ENCODE measurements at regions not wholly inside any gene's neighbourhood (a gene's known extent, or its start where the extent isn't known, plus 50 kb on each side); places are given as distances from the start of the nearest gene placed in this dataset.
"Not testable (repeated sequence)": the region's sequence is repeated elsewhere in the genome, so short reads cannot be mapped to it uniquely, and the experiment has no call there.

DNA sequence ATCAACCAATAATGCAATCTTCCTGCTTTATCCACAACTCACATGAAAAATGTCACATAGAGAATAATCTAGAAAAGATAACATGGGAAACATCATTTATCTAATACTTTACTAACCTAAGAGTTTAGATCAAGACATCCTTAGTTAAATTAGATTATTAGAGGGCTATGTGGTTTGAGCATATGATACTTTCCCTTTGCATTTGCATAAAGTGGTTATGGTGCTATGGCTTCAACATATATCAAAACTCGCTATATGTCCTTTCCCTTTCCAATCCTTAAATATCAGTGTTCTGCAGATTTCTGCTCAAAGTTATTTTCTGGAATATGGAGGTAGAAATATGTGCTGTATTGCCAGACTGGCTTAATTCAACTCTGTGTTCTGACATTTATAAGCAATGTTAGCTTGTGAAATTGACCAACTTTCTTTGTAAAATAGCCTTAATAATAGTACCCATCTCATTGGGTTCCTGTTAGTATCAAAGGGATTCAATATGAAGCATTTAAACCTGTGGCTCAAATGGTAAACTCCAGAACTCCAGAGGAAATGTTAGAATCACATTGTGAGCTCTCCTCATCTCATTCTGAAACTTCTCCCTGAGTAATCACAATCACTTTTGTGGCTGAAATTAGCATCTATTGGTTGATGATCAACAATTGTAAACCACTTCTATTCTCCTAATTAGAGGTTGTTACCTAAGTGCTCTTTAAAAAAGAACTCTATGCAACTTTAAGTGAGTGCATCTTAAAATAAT is 1089.9 kb upstream of the SLC39A10 start:
- no peak for DNase-seq
- Histone ChIP-seq H3K27me3 (ENCODE audit: control insufficient read depth, insufficient read depth, low read length) (no peaks in the 10 kb centered on the region), H3K4me3 (ENCODE audit: insufficient read depth, low read depth, low read length) (no peak overlapping the region), H3K36me3 (replicated peaks; ENCODE audit: control insufficient read depth, insufficient read depth, low read length) (no peaks in the 10 kb centered on the region)

DNA sequence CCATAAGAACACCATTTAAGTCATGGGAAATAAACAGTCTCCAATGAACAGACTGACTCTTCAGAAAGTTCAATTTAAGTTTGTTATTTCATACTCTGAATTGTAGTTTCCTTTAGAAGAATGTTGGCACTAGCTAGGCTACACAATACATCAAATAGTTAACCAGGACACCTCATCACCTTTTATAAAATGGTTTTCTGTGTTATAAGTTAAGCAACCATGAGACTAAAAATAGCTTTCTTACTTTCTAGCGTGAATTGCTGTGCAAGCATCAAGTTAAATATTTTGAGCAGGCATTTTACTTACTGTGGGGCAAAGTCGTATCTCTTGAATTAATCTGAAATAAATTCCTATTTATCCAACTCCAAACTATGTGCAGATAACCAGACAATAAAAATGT is 1092.6 kb upstream of the SLC39A10 start:
- no peaks in the 10 kb centered on the region for H3K36me3 ChIP-seq (replicated peaks; ENCODE audit: control insufficient read depth, insufficient read depth, low read length)
- no peak overlapping the region for H3K4me3 ChIP-seq (ENCODE audit: insufficient read depth, low read depth, low read length)
- no peak for DNase-seq
- H3K27me3 ChIP-seq (ENCODE audit: control insufficient read depth, insufficient read depth, low read length) = no peaks in the 10 kb centered on the region

GRCh38 chr2:194562329-194562728 is 1094.7 kb upstream of the SLC39A10 start:
- Histone ChIP-seq H3K27me3 (ENCODE audit: control insufficient read depth, insufficient read depth, low read length) (no peaks in the 10 kb centered on the region), H3K4me3 (ENCODE audit: insufficient read depth, low read depth, low read length) (no peak overlapping the region), H3K36me3 (replicated peaks; ENCODE audit: control insufficient read depth, insufficient read depth, low read length) (no peaks in the 10 kb centered on the region)
- no peak for DNase-seq

- no peak overlapping the region for H3K4me3 ChIP-seq (ENCODE audit: insufficient read depth, low read depth, low read length)
- H3K36me3 ChIP-seq (replicated peaks; ENCODE audit: control insufficient read depth, insufficient read depth, low read length) = no peaks in the 10 kb centered on the region
- no peaks in the 10 kb centered on the region for H3K27me3 ChIP-seq (ENCODE audit: control insufficient read depth, insufficient read depth, low read length)
- DNase-seq = no peak
Observed at GRCh38 chr2:194559964-194560363, 1097.1 kb upstream of the SLC39A10 start.

GRCh38 chr2:194559523-194559922 is 1097.5 kb upstream of the SLC39A10 start:
- H3K36me3 ChIP-seq (replicated peaks; ENCODE audit: control insufficient read depth, insufficient read depth, low read length) = no peaks in the 10 kb centered on the region
- H3K27me3 ChIP-seq (ENCODE audit: control insufficient read depth, insufficient read depth, low read length) = no peaks in the 10 kb centered on the region
- no peak for DNase-seq
- H3K4me3 ChIP-seq (ENCODE audit: insufficient read depth, low read depth, low read length) = no peak overlapping the region

GRCh38 chr2:194557993-194558392 is 1099.0 kb upstream of the SLC39A10 start:
- no peak for DNase-seq
- no peaks in the 10 kb centered on the region for H3K36me3 ChIP-seq (replicated peaks; ENCODE audit: control insufficient read depth, insufficient read depth, low read length)
- no peaks in the 10 kb centered on the region for H3K27me3 ChIP-seq (ENCODE audit: control insufficient read depth, insufficient read depth, low read length)

DNA sequence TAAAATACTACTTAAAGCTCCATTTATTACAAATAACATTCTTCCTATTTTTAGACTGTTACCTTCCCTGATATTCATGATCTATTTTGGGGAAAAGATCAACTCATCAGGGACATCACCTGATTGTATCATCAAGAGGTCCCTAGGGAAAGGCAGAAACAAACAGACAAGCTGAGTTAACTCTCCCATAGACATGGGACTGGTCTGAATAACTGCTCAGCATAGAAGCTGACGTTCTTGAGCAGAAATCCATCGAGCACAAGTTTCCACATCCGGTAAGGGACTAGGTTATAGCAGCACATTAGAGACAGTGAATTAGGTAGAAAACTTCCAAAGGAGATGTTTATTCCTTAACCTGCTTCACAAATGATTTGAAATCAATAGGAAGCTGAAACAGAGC is 1100.4 kb upstream of the SLC39A10 start:
- Histone ChIP-seq H3K36me3 (replicated peaks; ENCODE audit: control insufficient read depth, insufficient read depth, low read length) (no peaks in the 10 kb centered on the region), H3K4me3 (ENCODE audit: insufficient read depth, low read depth, low read length) (no peak overlapping the region), H3K27me3 (ENCODE audit: control insufficient read depth, insufficient read depth, low read length) (no peaks in the 10 kb centered on the region)
- DNase-seq = no peak

More at GRCh38 chr2:194557993-194558392, 1099.0 kb upstream of the SLC39A10 start:
- no peak overlapping the region for H3K4me3 ChIP-seq (ENCODE audit: insufficient read depth, low read depth, low read length)

- Histone ChIP-seq H3K27me3 (ENCODE audit: control insufficient read depth, insufficient read depth, low read length) (no peaks in the 10 kb centered on the region), H3K36me3 (replicated peaks; ENCODE audit: control insufficient read depth, insufficient read depth, low read length) (no peaks in the 10 kb centered on the region), H3K4me3 (ENCODE audit: insufficient read depth, low read depth, low read length) (no peak overlapping the region)
- DNase-seq = no peak
Observed at GRCh38 chr2:194553980-194554379, 1103.0 kb upstream of the SLC39A10 start.

DNA sequence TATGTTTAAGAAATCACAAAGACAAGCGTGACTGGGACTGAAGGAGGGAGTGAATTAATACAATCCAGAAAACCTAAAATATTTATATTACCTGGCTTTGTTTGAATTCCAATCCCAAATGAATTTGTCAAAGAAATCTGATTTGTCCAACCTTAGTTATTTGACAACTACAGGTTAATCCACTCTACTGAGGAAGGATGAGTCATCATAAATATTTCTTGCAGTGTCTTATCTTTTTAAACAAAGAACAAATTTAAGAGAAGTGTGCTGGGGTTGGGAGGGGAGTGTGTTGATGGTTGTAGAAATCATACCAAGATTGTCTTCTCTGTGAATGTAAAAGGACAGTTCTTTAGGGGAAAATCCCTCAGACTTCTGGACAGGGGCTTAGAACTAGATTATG is 1106.3 kb upstream of the SLC39A10 start:
- no peaks in the 10 kb centered on the region for H3K36me3 ChIP-seq (replicated peaks; ENCODE audit: control insufficient read depth, insufficient read depth, low read length)
- H3K27me3 ChIP-seq (ENCODE audit: control insufficient read depth, insufficient read depth, low read length) = no peaks in the 10 kb centered on the region
- H3K4me3 ChIP-seq (ENCODE audit: insufficient read depth, low read depth, low read length) = no peak overlapping the region
- no peak for DNase-seq

DNA sequence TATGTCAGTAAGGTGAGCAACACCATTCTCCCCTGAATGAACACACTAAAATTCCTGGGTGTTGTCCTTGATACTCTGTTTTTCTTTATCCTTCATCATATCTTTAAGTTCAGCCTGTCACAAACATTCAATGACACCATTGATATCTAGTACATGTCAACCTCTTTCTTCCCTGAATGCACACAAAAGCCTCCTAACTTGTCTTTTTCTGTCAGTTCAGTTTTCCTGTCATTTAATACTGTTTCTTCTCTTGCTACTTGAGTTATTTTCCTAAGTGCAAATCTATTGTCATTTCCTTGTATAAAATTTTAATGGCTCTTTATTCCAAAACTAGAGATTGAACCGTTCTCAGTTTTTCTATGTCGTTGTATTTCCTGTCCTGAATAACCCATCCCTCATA is 1107.6 kb upstream of the SLC39A10 start:
- no peaks in the 10 kb centered on the region for H3K27me3 ChIP-seq (ENCODE audit: control insufficient read depth, insufficient read depth, low read length)
- H3K36me3 ChIP-seq (replicated peaks; ENCODE audit: control insufficient read depth, insufficient read depth, low read length) = no peaks in the 10 kb centered on the region
- DNase-seq = no peak
- H3K4me3 ChIP-seq (ENCODE audit: insufficient read depth, low read depth, low read length) = no peak overlapping the region

DNA sequence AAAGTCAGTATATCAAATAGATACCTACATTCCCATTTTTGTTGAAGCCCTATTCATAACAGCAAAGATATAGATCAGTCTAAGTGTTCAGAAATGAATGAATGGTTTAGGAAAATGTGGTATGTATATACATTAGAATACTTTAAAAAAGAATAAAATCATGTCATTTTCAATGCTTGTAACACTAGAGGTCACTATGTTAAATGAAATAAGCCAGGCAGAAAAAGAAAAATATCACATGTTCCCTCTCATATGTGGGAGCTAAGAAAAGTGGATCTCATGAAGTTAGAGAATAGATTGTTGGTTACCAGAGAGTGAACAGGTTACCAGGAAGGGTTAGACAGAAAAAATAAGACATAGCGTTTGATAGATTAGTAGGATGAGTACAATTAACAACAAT is 1111.0 kb upstream of the SLC39A10 start:
- Histone ChIP-seq H3K27me3 (ENCODE audit: control insufficient read depth, insufficient read depth, low read length) (no peaks in the 10 kb centered on the region), H3K36me3 (replicated peaks; ENCODE audit: control insufficient read depth, insufficient read depth, low read length) (no peaks in the 10 kb centered on the region), H3K4me3 (ENCODE audit: insufficient read depth, low read depth, low read length) (no peak overlapping the region)
- no peak for DNase-seq

GRCh38 chr2:194539425-194539824 is 1117.6 kb upstream of the SLC39A10 start:
- Histone ChIP-seq H3K36me3 (replicated peaks; ENCODE audit: control insufficient read depth, insufficient read depth, low read length) (no peaks in the 10 kb centered on the region), H3K27me3 (ENCODE audit: control insufficient read depth, insufficient read depth, low read length) (no peaks in the 10 kb centered on the region), H3K4me3 (ENCODE audit: insufficient read depth, low read depth, low read length) (no peak overlapping the region)
- DNase-seq = peak; percentile 4

DNA sequence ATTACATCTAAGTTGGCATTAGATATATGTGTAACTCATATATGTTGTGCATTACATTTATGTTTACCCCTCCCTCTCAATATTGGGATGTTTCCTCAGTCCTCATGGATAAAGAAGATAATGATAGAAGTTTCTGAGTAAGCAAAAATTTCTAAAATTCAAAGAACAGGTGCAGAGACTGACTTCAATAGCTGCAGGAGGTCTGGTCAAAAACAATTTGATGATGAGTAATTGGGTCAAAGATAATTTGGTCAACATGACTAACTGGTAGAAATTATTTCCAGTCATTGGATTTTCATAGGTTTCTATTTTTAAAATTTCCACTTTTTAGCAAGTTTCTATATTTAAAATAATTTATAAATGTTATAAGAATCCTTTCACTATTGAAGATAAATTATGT is 1130.9 kb upstream of the SLC39A10 start:
- no peaks in the 10 kb centered on the region for H3K27me3 ChIP-seq (ENCODE audit: control insufficient read depth, insufficient read depth, low read length)

DNA sequence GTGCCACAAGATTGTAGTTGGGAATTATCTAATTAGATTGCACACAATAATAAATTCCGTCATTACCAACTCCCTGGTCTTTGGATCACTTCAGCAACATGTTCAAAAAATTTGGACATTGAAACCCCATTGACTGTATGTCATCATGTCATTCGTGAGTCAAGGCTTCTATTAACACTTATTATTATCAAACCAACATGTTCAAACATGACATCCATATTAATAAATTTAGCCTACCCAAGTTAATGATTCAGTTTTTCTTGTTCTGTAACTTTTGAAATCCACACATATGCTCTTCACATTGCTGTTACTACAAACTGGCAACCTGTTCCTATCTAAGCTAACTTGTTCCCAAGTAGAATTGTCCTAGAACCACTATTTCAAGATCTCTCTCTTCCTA is 1142.7 kb upstream of the SLC39A10 start:
- H3K27me3 ChIP-seq (ENCODE audit: control insufficient read depth, insufficient read depth, low read length) = no peaks in the 10 kb centered on the region
- DNase-seq = no peak
- H3K4me3 ChIP-seq (ENCODE audit: insufficient read depth, low read depth, low read length) = no peak overlapping the region
- H3K36me3 ChIP-seq (replicated peaks; ENCODE audit: control insufficient read depth, insufficient read depth, low read length) = no peaks in the 10 kb centered on the region

More for the DNA sequence above, 1130.9 kb upstream of the SLC39A10 start:
- H3K4me3 ChIP-seq (ENCODE audit: insufficient read depth, low read depth, low read length) = no peak overlapping the region
- no peaks in the 10 kb centered on the region for H3K36me3 ChIP-seq (replicated peaks; ENCODE audit: control insufficient read depth, insufficient read depth, low read length)
- DNase-seq = no peak

DNA sequence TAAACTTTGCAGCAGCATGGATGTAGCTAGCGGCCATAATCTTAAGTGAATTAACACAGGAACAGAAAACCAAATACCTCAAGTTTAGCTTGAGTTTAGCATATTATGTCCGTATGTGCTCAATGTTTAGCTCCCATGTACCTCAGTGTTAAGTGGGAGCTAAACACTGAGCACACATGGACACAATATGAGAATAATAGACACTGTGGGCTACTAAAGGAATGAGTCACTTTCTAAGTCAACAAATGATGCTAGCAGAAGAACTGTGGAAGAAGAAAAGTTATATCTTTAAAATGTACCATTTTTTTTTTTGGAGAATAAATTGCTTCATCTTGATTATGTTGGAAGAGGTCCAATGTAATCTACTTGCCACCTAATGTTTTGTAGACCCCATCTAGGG is 1146.0 kb upstream of the SLC39A10 start:
- not testable (repeated sequence) for H3K36me3 ChIP-seq (replicated peaks; ENCODE audit: control insufficient read depth, insufficient read depth, low read length); H3K27me3 ChIP-seq (ENCODE audit: control insufficient read depth, insufficient read depth, low read length); DNase-seq; H3K4me3 ChIP-seq (ENCODE audit: insufficient read depth, low read depth, low read length)

GRCh38 chr2:194504876-194505275 is 1152.2 kb upstream of the SLC39A10 start:
- not testable (repeated sequence) for H3K36me3 ChIP-seq (replicated peaks; ENCODE audit: control insufficient read depth, insufficient read depth, low read length); DNase-seq; H3K27me3 ChIP-seq (ENCODE audit: control insufficient read depth, insufficient read depth, low read length); H3K4me3 ChIP-seq (ENCODE audit: insufficient read depth, low read depth, low read length)
